ENCODE measurements at regions not wholly inside any gene's neighbourhood (a gene's known extent, or its start where the extent isn't known, plus 50 kb on each side); places are given as distances from the start of the nearest gene placed in this dataset.

- TF ChIP-seq CTCF (conservative IDR thresholded peaks at IDR 0.05 in 1 of 2, IDR thresholded peaks at IDR 0.05 in 1 of 2; ENCODE audit: extremely low read depth in 1 of 2, insufficient read depth in 1 of 2, low read depth in 1 of 2, low read length in 2 of 2), result no peak
- no peak for TF ChIP-seq EZH2 (IDR thresholded peaks at IDR 0.05; ENCODE audit: borderline replicate concordance, low read length)
These were observed 177.4 kb downstream of the TMEM182 start for GRCh38 chr2:102939207-102939606.

All from mammary epithelial cell (primary cell).